Endothelial cell of umbilical vein (primary cell): ENCODE measurements at regions not wholly inside any gene's neighbourhood (a gene's known extent, or its start where the extent isn't known, plus 50 kb on each side); places are given as distances from the start of the nearest gene placed in this dataset.

Experiments
- CTCF ChIP-seq, 2 donors: IDR thresholded peaks; 1 replicate in 1 of 2; 2 replicates in 1 of 2; pipeline ENCODE4 v1.5.1; 2011; ENCODE audit warnings: low read length in 2 of 2, mild to moderate bottlenecking in 2 of 2, moderate library complexity in 2 of 2, control low read depth in 1 of 2, inconsistent platforms in 1 of 2, low read depth in 1 of 2; ENCODE audit not compliant: insufficient read depth in 1 of 2; ENCODE audit errors: extremely low read depth in 1 of 2
- EZH2 ChIP-seq: IDR thresholded peaks from 2 replicates; pipeline ENCODE4 v1.6.1; 2012; ENCODE audit warnings: borderline replicate concordance, low read depth, mild to moderate bottlenecking, moderate library complexity, low read length, inconsistent platforms; ENCODE audit not compliant: severe bottlenecking
- MYC ChIP-seq: IDR thresholded peaks from one replicate; pipeline ENCODE4 v1.6.1; 2011; ENCODE audit warnings: mild to moderate bottlenecking, low read depth, low read length
- POLR2AphosphoS5 ChIP-seq: IDR thresholded peaks from 2 replicates; pipeline ENCODE4 v1.6.1; 2012; ENCODE audit warnings: low read depth, mild to moderate bottlenecking, control low read depth, low read length, moderate library complexity; ENCODE audit not compliant: insufficient read depth

GRCh38 chr6:14656078-14656521 lies 538.5 kb downstream of the CD83 start:
- TF ChIP-seq CTCF (IDR thresholded peaks at IDR 0.05; ENCODE audit: extremely low read depth in 1 of 2, insufficient read depth in 1 of 2, low read depth in 1 of 2, low read length in 2 of 2), result no peak
- no peak for TF ChIP-seq EZH2
- TF ChIP-seq POLR2AphosphoS5, result no peak
- no peak for TF ChIP-seq MYC
